HepG2 (cell line): ENCODE measurements at regions not wholly inside any gene's neighbourhood (a gene's known extent, or its start where the extent isn't known, plus 50 kb on each side); places are given as distances from the start of the nearest gene placed in this dataset.

Experiments used
- EP300 ChIP-seq, 3 experiments: sonication (generic) in 1 of 3; formaldehyde crosslinking in 1 of 3; IDR thresholded peaks; 2 replicates each; pipeline versions ENCODE4 v1.5.1 to v1.6.1; 2011 to 2020; ENCODE audit warnings: low read depth in 2 of 3, low read length in 2 of 3, borderline replicate concordance in 1 of 3, improper control_type of control experiment in 1 of 3, mild to moderate bottlenecking in 1 of 3, missing genetic modification reagents in 1 of 3, moderate library complexity in 1 of 3
- FOXA3 ChIP-seq: IDR thresholded peaks from 2 replicates; pipeline ENCODE4 v1.6.1; 2016; ENCODE audit warnings: missing genetic modification reagents, missing compliant biosample characterization
- FOXP1 ChIP-seq, 2 experiments: fragments of 450-650 bp in 1 of 2; IDR thresholded peaks; 2 replicates each; pipeline ENCODE4 v1.6.1; 2017 to 2018; ENCODE audit warnings: antibody characterized with exemption in 1 of 2
- KAT8 ChIP-seq: IDR thresholded peaks from 2 replicates; pipeline ENCODE4 v1.6.1; 2016; ENCODE audit warnings: missing genetic modification reagents, missing compliant biosample characterization
- NRL ChIP-seq: sonication (generic); formaldehyde crosslinking; IDR thresholded peaks from 2 replicates; pipeline ENCODE4 v1.5.0; 2020; ENCODE audit warnings: missing genetic modification reagents, mild to moderate bottlenecking, moderate library complexity, borderline replicate concordance
- TBP ChIP-seq: sonication (generic); formaldehyde crosslinking; IDR thresholded peaks from 2 replicates; pipeline ENCODE4 v1.5.0; 2020; ENCODE audit warnings: missing genetic modification reagents
- ZNF326 ChIP-seq: sonication (generic); formaldehyde crosslinking; IDR thresholded peaks from 2 replicates; pipeline ENCODE4 v1.4.0; 2020; ENCODE audit warnings: missing genetic modification reagents, borderline replicate concordance
- ZNF598 ChIP-seq: sonication (generic); formaldehyde crosslinking; IDR thresholded peaks from 2 replicates; pipeline ENCODE4 v1.5.1; 2020; ENCODE audit warnings: mild to moderate bottlenecking, missing genetic modification reagents, borderline replicate concordance
- TF ChIP-seq, protein P1 (sequence below): IDR thresholded peaks from 2 replicates; pipeline ENCODE4 v1.6.1; 2012; ENCODE audit warnings: low read length, improper control_type of control experiment

GRCh38 chr2:150876251-150876950 is 385.3 kb downstream of the RBM43 start:
- TF ChIP-seq KAT8 (CRISPR knock-in tag) (no peak), ZNF326 (CRISPR knock-in tag) (no peak), EP300 (IDR thresholded peaks at IDR 0.05; ENCODE audit: low read depth in 2 of 2, low read length in 2 of 2) (no peak), EP300 (CRISPR knock-in tag; IDR thresholded peaks at IDR 0.05; ENCODE audit: borderline replicate concordance) (no peak), ZNF598 (CRISPR knock-in tag) (no peak), TBP (CRISPR knock-in tag) (no peak), FOXP1 (IDR thresholded peaks at IDR 0.05) (no peak), FOXP1 (CRISPR knock-in tag; IDR thresholded peaks at IDR 0.05) (no peak), FOXA3 (CRISPR knock-in tag) (no peak), NRL (no peak)
- TF ChIP-seq, protein P1, sequence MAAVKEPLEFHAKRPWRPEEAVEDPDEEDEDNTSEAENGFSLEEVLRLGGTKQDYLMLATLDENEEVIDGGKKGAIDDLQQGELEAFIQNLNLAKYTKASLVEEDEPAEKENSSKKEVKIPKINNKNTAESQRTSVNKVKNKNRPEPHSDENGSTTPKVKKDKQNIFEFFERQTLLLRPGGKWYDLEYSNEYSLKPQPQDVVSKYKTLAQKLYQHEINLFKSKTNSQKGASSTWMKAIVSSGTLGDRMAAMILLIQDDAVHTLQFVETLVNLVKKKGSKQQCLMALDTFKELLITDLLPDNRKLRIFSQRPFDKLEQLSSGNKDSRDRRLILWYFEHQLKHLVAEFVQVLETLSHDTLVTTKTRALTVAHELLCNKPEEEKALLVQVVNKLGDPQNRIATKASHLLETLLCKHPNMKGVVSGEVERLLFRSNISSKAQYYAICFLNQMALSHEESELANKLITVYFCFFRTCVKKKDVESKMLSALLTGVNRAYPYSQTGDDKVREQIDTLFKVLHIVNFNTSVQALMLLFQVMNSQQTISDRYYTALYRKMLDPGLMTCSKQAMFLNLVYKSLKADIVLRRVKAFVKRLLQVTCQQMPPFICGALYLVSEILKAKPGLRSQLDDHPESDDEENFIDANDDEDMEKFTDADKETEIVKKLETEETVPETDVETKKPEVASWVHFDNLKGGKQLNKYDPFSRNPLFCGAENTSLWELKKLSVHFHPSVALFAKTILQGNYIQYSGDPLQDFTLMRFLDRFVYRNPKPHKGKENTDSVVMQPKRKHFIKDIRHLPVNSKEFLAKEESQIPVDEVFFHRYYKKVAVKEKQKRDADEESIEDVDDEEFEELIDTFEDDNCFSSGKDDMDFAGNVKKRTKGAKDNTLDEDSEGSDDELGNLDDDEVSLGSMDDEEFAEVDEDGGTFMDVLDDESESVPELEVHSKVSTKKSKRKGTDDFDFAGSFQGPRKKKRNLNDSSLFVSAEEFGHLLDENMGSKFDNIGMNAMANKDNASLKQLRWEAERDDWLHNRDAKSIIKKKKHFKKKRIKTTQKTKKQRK: no peak
